Stimulated activated CD4-positive, alpha-beta T cell treated with anti-CD3 and anti-CD28 coated beads, TNF-alpha, amount 100 ng/mL, for 1 hour (primary cell): ENCODE measurements at regions not wholly inside any gene's neighbourhood (a gene's known extent, or its start where the extent isn't known, plus 50 kb on each side); places are given as distances from the start of the nearest gene placed in this dataset.
"Not testable (repeated sequence)": the region's sequence is repeated elsewhere in the genome, so short reads cannot be mapped to it uniquely, and the experiment has no call there.

Experiments used
- DNase-seq, 3 donors: peaks; one replicate each; pipeline ENCODE4 v3.0.0-alpha.2; 2020; ENCODE audit warnings: low read depth in 3 of 3, low spot score in 1 of 3

DNA sequence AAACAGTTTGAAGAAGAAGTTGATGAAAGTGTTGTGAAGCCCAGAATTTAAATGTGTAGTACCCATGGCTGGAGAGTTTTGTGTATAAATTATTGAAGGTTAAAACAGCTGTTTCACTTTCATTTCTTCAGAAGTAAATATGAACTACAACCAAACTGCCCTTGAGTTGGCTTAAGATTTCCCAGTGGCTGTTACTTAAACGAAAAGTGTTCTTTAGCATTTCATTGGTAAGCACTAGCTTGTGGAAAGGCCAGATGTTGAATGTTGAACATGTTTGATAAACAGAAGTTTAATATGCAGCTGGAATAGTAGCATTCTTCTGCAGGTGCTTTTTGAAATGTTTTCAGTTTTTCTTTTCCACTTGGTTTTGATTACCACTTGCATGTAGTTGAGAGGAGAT, 83.2 kb upstream of the TNRC6B start:
- DNase-seq = no peak

GRCh38 chr22:40099887-40100286, 77.8 kb upstream of the TNRC6B start:
- not testable (repeated sequence) for DNase-seq

DNA sequence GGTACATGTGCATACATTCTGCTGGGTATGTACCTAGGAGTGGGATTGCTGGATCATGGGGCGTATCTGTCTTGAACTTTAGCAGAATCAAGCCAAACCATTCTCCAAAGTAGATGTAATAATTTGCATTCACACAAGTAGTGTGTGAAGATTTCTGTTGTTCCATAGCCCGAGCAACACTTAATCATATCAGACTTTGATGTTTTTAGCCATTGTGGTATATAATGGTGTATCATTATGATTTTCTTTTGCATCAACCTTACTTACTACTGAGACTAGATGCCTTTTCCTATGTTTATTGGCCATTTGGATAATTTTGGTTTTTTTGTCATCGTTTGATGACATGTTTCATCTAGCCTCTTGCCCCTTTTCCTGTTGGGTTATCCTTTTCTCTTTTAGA, 72.0 kb upstream of the TNRC6B start:
- DNase-seq = no peak

DNA sequence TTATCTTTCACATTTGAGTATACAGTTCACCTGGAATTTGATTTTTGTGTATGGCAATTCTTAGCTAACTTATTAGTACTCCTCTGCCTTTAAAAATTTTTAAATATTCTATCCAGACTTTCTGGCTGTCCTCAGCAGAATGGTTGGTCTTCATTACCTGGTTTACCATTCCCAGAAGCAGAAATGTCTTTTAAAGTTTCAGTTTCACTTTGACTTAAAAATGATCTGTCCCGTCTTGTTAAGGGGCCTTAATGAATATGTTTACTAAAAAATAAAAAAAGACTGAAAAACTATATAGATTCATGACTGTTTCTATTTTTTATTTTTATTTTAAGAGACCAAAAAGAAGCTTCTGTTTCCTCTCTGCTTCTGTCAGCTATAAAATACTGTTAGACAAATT, 70.5 kb upstream of the TNRC6B start:
- DNase-seq = no peak

DNA sequence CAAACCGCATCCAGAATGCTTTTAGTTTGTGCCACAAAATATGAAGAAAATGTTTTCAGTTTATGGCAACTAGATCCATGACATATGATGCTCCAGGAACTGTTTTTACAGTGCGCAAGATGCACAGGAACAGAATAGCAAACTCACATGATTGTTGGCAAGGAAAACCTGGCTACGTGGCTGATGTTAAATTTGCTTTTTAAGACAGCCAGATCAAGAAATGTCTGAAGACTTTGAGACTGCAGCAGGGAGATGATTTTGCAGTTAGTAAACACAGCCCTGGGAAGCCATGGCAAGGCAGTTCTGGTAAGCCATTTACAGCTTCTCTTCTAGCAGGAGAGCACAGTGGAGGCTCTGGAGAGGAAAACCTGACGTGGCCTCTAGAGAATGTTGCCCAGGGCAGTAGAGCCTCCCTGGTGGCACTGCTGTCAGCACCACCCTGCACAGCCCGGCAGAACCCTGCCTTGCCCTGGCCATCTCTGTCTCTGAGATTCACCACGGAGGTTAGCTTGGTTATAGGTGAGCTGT, 69.8 kb upstream of the TNRC6B start:
- no peak for DNase-seq

- no peak for DNase-seq
Observed at GRCh38 chr22:40108396-40108795, 69.3 kb upstream of the TNRC6B start.

- not testable (repeated sequence) for DNase-seq
Observed at GRCh38 chr22:40108926-40109325, 68.8 kb upstream of the TNRC6B start.

DNA sequence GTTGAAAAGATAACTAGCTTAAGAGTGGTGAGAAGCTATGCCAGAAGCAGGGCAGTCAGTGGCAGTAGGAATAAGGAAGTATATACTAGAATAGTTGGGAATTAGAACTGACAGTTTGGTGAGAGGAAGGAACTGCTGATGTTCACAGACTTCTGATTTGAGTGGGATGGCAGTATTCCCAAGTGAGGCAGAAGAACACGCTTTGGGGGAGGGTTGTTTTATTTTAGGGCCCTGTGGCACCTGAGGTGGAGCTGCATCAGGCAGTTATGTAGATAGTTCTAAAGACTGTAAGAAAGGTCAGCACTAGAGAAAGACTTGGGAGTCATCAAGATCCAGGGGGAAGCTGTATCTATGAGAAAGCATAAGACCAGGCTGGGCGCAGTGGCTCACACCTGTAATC, 66.3 kb upstream of the TNRC6B start:
- DNase-seq = no peak

GRCh38 chr22:40112595-40112994, 65.1 kb upstream of the TNRC6B start:
- no peak for DNase-seq

DNA sequence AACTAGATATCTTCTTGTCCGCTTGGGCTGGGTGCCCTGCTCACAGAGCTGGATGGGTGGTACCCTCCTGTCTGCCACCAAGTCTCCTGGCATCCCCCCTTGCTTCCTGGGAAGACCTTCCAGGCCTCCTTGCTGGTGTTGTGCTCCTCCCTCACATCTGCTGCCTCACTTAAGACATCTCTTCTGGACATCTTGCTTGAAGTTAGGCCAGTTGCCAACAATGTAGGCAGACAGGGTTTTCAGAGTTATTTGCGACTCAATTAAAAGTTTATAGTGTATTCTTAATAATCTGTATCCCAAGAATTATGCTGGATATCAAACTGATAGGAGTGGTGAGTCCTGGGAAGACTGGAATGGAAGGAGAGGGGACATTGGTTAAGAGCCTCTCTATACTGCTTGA, 64.0 kb upstream of the TNRC6B start:
- DNase-seq = no peak

- DNase-seq = no peak
Observed at GRCh38 chr22:40114411-40114810, 63.3 kb upstream of the TNRC6B start.

GRCh38 chr22:40116496-40117200, 61.1 kb upstream of the TNRC6B start:
- peak in 1 of 3 donors; percentile 11 for DNase-seq

- DNase-seq = no peak
Observed at GRCh38 chr22:40118979-40119378, 58.7 kb upstream of the TNRC6B start.

- DNase-seq = no peak
Observed at GRCh38 chr22:40120848-40121247, 56.9 kb upstream of the TNRC6B start.

DNA sequence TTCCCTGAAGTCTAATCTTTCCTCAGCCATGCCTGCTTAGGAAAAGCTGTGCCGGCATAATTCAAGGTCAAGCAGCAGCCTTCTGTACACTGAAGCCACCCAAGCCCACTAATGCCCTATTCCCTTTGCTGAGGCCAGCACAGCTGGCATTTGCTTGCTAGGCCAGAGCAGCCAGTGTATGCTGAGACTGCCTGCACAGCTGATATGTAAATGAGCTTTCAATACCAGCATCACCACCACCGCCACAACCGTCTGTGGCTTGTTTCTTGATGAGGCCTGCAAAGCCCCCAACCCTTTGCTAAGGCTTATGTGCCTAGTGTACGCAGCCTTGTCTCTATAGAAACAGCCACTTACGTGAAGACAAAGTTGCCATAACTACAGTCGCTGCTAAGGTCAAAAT, 56.3 kb upstream of the TNRC6B start:
- no peak for DNase-seq

DNA sequence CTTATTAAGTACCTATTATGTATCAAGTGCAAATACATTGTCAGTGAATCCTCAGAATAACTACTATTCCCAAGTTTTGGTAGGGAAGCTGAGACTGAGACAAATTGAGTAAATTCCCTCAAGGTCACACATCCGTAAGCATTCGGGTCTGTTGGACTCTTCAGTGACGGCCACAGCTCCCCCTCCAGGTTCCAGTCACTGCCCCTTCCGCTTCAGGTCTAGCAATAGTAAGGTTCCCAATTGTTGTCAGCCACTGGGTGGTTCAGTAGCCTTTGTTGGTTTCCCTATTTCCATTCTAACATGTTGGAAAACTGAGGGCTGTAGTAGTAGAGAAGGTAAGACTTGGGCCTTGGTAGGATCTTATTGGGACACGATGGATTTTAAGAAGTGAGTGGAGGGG, 54.9 kb upstream of the TNRC6B start:
- no peak for DNase-seq

DNA sequence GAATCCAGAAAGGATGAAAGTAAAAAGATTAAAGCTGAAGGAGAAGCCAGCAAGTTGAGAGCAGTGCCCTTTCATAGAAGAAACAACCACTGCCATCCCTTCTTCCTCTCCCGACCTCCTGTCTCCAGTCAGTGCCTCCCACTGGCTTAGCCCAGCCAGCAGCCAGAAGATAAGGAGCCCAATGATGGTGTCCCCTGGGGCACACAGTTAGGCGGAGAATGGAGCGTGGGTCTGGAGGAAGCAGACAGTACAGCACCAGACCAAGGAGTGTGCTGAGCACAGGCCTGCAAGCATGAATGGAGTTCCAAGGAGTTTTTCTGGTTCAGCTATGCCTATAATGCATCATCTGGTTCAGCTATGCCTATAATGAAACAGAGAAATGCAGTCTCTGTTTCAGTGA, 54.3 kb upstream of the TNRC6B start:
- DNase-seq = no peak
